GM18873 (cell line): ENCODE measurements at regions not wholly inside any gene's neighbourhood (a gene's known extent, or its start where the extent isn't known, plus 50 kb on each side); places are given as distances from the start of the nearest gene placed in this dataset.
"Not testable (repeated sequence)": the region's sequence is repeated elsewhere in the genome, so short reads cannot be mapped to it uniquely, and the experiment has no call there.

Experiments
- ATAC-seq: cut with Tn5 transposase; IDR thresholded peaks from one replicate; pipeline ENCODE4 v1.9.1; 2021; ENCODE audit warnings: mild to moderate bottlenecking, moderate library complexity, moderate number of reproducible peaks; ENCODE audit not compliant: unreplicated experiment, low FRiP score

GRCh38 chr2:59333007-59333406 is 1091.9 kb upstream of the FANCL start:
- ATAC-seq: no peak

DNA sequence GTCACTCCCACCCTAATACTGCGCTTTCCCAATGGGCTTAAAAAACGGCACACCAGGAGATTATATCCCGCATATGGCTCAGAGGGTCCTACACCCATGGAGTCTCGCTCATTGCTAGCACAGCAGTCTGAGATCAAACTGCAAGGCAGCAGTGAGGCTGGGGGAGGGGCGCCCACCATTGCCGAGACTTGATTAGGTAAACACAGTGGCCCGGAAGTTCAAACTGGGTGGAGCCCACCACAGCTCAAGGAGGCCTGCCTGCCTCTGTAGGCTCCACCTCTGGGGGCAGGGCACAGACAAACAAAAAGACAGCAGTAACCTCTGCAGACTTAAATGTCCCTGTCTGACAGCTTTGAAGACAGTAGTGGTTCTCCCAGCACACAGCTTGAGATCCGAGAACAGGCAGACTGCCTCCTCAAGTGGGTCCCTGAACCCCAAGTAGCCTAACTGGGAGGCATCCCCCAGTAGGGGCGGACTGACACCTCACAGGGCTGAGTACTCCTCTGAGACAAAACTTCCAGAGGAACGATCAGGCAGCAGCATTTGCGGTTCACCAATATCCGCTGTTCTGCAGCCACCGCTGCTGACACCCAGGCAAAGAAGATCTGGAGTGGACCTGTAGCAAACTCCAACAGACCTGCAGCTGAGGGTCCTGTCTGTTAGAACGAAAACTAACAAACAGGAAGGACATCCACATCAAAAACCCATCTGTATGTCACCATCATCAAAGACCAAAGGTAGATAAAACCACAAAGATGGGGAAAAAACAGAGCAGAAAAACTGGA is 1085.6 kb upstream of the FANCL start:
- ATAC-seq: not testable (repeated sequence)

- ATAC-seq: no peak
Measured at GRCh38 chr2:59322870-59323269, 1081.7 kb upstream of the FANCL start.

- no peak for ATAC-seq
Measured at GRCh38 chr2:59322005-59322404, 1080.9 kb upstream of the FANCL start.

GRCh38 chr2:59314031-59314766 is 1073.1 kb upstream of the FANCL start:
- no peak for ATAC-seq

- no peak for ATAC-seq
Measured at GRCh38 chr2:59312967-59313940, 1072.1 kb upstream of the FANCL start.

DNA sequence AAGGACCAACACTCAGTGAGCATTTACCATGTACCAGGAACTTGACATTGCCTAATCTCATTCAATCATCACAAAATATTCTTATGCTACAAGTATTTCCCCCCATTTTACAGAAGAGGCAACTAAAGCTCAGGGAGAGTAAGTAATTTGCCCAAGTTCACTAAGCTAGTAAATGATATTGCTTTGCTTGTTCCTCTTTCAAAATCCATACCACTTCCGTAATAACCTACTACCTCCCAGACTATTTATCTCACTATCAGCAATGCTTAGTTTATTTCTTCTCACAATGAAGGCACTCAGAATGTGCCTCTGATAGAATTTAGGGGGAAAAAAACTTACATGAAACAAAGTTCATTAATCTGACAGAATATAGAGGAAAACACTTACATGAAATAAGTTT is 1070.9 kb upstream of the FANCL start:
- ATAC-seq: no peak

GRCh38 chr2:59308108-59308507 is 1067.0 kb upstream of the FANCL start:
- ATAC-seq: no peak

GRCh38 chr2:59307196-59307595 is 1066.1 kb upstream of the FANCL start:
- no peak for ATAC-seq

- no peak for ATAC-seq
Measured at GRCh38 chr2:59303272-59303671, 1062.1 kb upstream of the FANCL start.

DNA sequence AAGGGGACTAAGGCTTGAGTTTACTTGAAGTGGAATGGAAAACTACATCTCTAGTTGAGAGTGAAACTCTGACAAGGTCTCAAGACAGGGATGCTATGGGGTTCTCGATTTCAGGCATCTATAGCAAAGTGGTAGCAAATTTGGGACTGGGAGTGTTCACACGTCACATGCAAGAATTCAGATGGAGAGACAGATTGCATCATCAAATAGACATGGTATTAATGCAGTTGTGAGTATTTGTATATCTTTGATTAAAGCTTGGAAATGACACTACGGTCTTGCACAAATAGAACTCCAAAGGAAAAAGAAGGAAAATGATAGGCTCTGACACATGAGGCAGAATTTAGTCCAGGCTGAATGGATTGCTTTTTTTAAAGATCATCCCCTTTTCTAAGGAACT is 1061.6 kb upstream of the FANCL start:
- no peak for ATAC-seq

DNA sequence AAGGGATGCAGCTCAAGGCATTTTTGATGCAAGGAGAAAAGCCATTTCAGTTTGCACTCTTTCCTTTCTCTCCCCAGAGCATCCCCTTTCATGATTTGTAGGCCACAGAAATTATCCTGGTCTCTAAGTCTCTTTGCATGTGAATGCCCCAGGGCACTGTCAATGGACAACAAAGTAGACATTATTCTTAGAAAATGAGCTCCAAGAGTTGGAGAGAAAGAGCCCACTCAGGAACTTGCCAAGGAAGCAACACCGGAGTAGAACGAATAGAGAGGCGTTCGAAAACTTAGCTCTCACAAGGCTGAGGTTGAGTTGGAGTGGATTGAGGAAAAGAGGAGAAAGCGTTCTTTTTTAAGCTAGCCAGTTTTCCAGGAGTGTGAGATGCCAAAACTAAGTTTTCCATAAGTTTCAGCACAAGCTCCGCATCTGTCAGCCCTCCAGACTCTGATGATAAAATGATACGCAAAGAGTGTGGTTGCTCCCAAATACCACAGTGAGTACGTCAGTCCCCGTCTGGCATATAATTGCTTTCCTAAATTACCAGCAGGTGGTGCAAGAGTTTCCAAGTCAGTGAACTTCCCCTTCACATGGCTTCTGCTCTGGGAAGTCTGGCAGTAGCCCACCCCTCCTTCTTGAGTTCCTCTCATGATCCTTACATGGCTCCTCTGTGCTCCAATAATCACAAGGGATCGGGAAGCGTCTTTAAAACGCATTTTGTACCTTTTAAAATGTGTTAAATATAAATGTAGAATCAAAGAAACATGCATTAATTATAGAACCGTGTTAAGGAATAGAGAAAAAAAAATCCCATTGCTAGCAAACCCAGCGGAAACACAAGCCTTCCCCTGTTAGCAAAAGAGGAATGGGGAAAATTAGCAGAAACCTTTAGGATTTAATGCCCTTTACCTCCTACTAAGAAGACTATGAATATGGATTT is 1060.6 kb upstream of the FANCL start:
- no peak for ATAC-seq

GRCh38 chr2:59297816-59298215 is 1056.7 kb upstream of the FANCL start:
- no peak for ATAC-seq

DNA sequence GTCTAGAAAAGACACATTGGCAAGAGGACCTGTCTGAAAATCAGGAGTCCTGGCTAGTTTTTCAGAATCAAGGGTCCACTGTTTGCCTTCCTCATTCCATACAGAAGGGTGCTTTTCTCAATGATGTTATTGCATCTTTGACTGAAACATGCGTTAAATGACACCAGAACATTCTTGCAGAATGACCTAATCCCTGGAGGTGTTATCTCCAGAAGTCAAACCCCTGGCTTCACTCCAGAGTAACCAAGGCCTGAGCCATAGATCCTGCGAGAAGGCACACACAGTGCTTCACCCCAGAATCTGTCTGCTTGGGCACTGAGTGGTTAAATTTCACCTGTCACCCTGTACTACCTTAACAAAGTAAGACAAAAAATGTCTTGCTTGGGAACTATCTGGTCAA is 1055.2 kb upstream of the FANCL start:
- no peak for ATAC-seq

- ATAC-seq: no peak
Measured at GRCh38 chr2:59295524-59296162, 1054.5 kb upstream of the FANCL start.

- no peak for ATAC-seq
Measured at GRCh38 chr2:59288771-59289170, 1047.6 kb upstream of the FANCL start.

DNA sequence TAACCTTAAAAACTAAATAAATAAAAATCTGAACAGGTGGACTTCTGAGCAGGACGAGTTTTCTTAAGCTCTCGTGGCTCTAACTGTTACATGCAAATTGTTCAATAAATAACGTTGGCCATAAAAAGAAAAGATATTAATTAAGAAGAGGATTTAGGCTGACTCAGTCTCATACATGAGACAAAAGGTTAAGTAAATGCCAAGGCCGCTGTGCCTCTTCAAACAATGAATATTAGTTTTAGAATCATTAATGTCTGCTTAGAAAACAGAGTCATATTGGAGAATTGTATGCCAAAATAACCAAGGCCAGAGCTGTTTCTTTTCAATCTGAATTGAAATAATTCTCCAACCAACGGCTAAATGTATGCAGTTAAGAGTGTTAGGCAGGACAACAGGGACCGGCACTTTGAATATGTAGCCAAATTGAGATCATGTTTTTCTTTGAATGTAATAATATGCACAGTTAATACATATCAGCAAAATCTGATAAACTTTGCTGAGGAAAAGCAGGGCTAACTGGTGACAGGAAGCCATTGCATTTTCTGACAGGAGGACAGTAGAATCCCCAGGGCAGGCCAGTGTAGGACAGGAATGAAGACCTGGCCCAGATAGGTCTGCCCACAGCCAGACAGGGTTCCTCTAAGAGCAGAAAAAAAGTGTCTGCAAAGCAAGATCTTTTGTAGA is 1041.4 kb upstream of the FANCL start:
- ATAC-seq: no peak

DNA sequence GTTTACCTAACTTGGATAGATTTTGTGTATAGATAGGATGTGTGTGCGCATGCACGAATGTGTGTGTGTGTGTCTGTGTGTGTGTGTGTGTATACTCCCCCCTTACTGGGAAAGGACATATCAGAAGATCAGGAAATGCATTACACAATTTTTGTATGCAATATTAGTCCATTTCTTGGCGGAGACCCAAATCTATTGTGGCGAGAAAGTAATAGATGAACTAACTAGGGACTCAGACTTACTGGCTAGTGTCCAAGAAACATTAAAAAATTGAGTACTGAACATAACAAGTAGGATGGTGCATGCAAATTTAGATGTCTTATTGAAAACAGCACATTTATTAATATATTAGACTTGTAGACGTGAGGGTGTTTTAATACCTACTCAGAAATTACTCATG is 1036.5 kb upstream of the FANCL start:
- no peak for ATAC-seq

GRCh38 chr2:59276917-59277316 is 1035.8 kb upstream of the FANCL start:
- no peak for ATAC-seq
